Osteoblast (primary cell): ENCODE measurements at regions not wholly inside any gene's neighbourhood (a gene's known extent, or its start where the extent isn't known, plus 50 kb on each side); places are given as distances from the start of the nearest gene placed in this dataset.

Experiments used
- DNase-seq: peaks from one replicate; pipeline ENCODE4 v3.0.0; 2011; ENCODE audit warnings: low spot score, mixed read lengths; ENCODE audit not compliant: insufficient read length; ENCODE audit errors: missing footprints
- H2AFZ ChIP-seq: 2 replicates; pipeline ENCODE4 v1.6.0; 2011; ENCODE audit warnings: mild to moderate bottlenecking, low read length
- H3K27ac ChIP-seq: 2 replicates; pipeline ENCODE4 v1.5.1; 2011; ENCODE audit warnings: mild to moderate bottlenecking, low read depth, low read length, moderate library complexity
- H3K27me3 ChIP-seq: 2 replicates; pipeline ENCODE4 v1.6.0; 2012; ENCODE audit warnings: mild to moderate bottlenecking, control low read depth, inconsistent platforms, low read length, moderate library complexity; ENCODE audit not compliant: insufficient read depth
- H3K36me3 ChIP-seq: 2 replicates; pipeline ENCODE4 v1.5.1; 2011; ENCODE audit warnings: mild to moderate bottlenecking, low read length, control low read depth, moderate library complexity; ENCODE audit not compliant: insufficient read depth
- H3K4me1 ChIP-seq: 2 replicates; pipeline ENCODE4 v1.5.1; 2011; ENCODE audit warnings: mild to moderate bottlenecking, low read length, control low read depth, moderate library complexity; ENCODE audit not compliant: insufficient read depth
- H3K4me2 ChIP-seq: 2 replicates; pipeline ENCODE4 v1.6.0; 2011; ENCODE audit warnings: mild to moderate bottlenecking, low read length; ENCODE audit not compliant: insufficient read depth
- H3K4me3 ChIP-seq: fragments of 200-600 bp; sonication (generic); 3 replicates; pipeline ENCODE4 v1.5.1; 2012; ENCODE audit warnings: mild to moderate bottlenecking, low read length, inconsistent platforms; ENCODE audit not compliant: insufficient read depth
- H3K79me2 ChIP-seq: 2 replicates; pipeline ENCODE4 v1.6.0; 2012; ENCODE audit warnings: mild to moderate bottlenecking, low read length, control low read depth, inconsistent platforms; ENCODE audit not compliant: insufficient read depth
- H3K9me3 ChIP-seq: 2 replicates; pipeline ENCODE4 v1.5.1; 2011; ENCODE audit warnings: low read depth, low read length, control low read depth
- H4K20me1 ChIP-seq: 2 replicates; pipeline ENCODE4 v1.6.0; 2012; ENCODE audit warnings: mild to moderate bottlenecking, low read length, control low read depth; ENCODE audit not compliant: insufficient read depth
- TF ChIP-seq, protein P1 (sequence below): IDR thresholded peaks from 2 replicates; pipeline ENCODE4 v1.5.1; 2011; ENCODE audit warnings: mild to moderate bottlenecking, low read depth, low read length, moderate library complexity; ENCODE audit errors: extremely low read depth

DNA sequence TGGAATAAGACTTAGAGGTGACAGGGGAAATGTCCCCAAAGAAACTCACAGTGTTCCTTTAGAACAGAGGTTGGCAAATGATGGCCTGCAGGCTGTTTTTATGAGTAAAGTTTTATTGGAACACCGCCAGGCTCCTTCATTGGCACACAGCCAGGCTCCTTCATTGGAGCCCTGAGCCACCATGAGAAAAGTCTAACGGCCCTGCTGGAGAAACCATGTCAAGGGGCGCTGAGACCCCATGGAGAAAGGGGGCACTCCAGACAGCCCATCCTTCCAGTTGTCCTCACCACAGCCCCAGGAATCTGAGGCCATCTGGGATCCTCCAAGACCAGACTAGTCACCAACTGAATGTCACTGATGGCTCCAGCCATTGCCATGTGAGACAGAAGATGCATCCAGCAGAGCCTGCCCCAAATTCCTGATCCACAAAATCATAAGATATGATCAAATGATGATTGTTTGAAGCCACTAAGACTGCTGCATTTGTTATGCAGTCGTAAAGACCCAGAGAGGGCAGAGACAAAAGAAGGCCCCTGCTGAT, 88.2 kb upstream of the GPR26 start:
- H3K4me1 ChIP-seq: no peaks in the 10 kb centered on the region
- H3K36me3 ChIP-seq: no peaks in the 10 kb centered on the region
- H3K79me2 ChIP-seq: no peaks in the 10 kb centered on the region
- H3K27ac ChIP-seq: no peak overlapping the region
- DNase-seq: no peak
- TF ChIP-seq, protein P1, sequence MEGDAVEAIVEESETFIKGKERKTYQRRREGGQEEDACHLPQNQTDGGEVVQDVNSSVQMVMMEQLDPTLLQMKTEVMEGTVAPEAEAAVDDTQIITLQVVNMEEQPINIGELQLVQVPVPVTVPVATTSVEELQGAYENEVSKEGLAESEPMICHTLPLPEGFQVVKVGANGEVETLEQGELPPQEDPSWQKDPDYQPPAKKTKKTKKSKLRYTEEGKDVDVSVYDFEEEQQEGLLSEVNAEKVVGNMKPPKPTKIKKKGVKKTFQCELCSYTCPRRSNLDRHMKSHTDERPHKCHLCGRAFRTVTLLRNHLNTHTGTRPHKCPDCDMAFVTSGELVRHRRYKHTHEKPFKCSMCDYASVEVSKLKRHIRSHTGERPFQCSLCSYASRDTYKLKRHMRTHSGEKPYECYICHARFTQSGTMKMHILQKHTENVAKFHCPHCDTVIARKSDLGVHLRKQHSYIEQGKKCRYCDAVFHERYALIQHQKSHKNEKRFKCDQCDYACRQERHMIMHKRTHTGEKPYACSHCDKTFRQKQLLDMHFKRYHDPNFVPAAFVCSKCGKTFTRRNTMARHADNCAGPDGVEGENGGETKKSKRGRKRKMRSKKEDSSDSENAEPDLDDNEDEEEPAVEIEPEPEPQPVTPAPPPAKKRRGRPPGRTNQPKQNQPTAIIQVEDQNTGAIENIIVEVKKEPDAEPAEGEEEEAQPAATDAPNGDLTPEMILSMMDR: no peak
- no peaks in the 10 kb centered on the region for H3K9me3 ChIP-seq
- H3K4me3 ChIP-seq: no peak overlapping the region
- no peak overlapping the region for H3K4me2 ChIP-seq
- peaks cover 2% of the 10 kb centered on the region for H4K20me1 ChIP-seq
- H3K27me3 ChIP-seq: peaks cover 4% of the 10 kb centered on the region
- H2AFZ ChIP-seq: no peak overlapping the region

DNA sequence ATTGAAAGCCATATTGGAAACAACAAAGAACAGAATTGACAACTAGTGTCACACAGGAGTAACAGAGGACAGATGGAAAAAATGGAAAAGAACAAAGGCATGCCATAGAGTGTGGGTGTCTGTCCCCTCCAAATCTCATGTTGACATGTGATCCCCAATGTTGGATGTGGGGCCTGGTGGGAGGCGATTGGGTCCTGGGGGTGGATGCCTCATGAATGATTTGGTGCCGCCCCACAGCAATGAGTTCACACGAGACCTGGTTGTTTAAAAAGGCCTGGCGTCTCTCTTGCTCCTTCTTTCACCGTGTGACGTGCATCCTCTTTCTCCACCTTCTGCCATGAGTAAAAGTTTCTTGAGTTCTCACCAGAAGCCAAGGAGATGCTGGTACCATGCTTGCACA, 87.4 kb upstream of the GPR26 start:
- Histone ChIP-seq H3K4me3 (no peak overlapping the region), H3K27ac (no peak overlapping the region)

DNA sequence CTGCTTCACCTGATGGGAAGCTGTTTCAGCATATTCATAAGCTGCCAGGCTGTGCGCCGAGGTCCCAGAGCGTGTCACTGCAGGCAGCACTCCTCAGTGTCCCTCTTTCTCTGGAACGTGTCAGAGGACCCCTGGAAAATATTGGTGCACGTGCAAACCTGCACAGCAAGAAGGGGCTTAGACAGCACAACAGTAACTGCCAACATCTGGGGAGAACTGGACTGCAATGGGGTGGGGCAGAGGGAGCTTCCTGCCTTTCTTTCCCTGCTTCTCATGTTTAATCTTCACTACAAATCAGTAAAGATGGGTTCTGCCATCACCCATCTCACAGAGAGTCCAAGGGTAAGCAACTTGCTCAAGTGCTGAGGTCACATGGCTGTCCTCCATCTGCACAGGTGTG, 86.5 kb upstream of the GPR26 start:
- Histone ChIP-seq H3K36me3 (no peaks in the 10 kb centered on the region), H3K27ac (no peak overlapping the region), H3K9me3 (no peaks in the 10 kb centered on the region), H3K4me2 (no peak overlapping the region), H3K27me3 (peaks cover 10% of the 10 kb centered on the region), H2AFZ (no peak overlapping the region), H3K4me1 (no peaks in the 10 kb centered on the region), H3K4me3 (no peak overlapping the region), H4K20me1 (peaks cover 2% of the 10 kb centered on the region), H3K79me2 (no peaks in the 10 kb centered on the region)
- TF ChIP-seq, protein P1: no peak
- DNase-seq: no peak

More for the DNA sequence above, 87.4 kb upstream of the GPR26 start:
- Histone ChIP-seq H2AFZ (no peak overlapping the region), H3K36me3 (no peaks in the 10 kb centered on the region), H3K9me3 (no peaks in the 10 kb centered on the region), H3K4me2 (no peak overlapping the region), H3K4me1 (no peaks in the 10 kb centered on the region), H4K20me1 (peaks cover 2% of the 10 kb centered on the region), H3K27me3 (peaks cover 10% of the 10 kb centered on the region), H3K79me2 (no peaks in the 10 kb centered on the region)
- no peak for DNase-seq
- TF ChIP-seq, protein P1: no peak

DNA sequence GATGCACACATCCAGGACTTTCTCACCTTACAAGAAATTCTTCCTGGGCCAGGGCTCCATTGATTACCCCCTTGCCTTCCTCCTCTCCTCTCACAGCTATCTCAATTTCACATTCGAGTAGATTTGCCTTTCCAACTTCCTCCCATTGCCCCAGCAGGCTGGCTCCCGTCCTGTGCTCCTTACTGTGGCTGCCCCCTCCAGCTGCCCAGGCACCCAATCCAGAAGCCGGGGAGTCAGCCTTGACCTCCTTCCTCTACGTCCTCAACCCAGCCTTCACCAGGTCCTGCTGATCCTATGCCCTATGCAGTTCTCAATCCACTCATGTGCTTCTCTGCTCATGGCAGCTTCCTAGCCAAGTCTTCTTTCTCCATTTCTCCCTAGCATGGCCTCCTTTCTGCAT, 85.7 kb upstream of the GPR26 start:
- no peak overlapping the region for H3K27ac ChIP-seq
- H4K20me1 ChIP-seq: peaks cover 2% of the 10 kb centered on the region
- H3K79me2 ChIP-seq: no peaks in the 10 kb centered on the region
- no peak for DNase-seq
- H3K27me3 ChIP-seq: peaks cover 10% of the 10 kb centered on the region
- H3K9me3 ChIP-seq: no peaks in the 10 kb centered on the region
- TF ChIP-seq, protein P1: no peak
- H3K4me1 ChIP-seq: no peaks in the 10 kb centered on the region
- no peak overlapping the region for H3K4me3 ChIP-seq
- H3K36me3 ChIP-seq: no peaks in the 10 kb centered on the region
- no peak overlapping the region for H2AFZ ChIP-seq
- H3K4me2 ChIP-seq: no peak overlapping the region
